ENCODE measurements at regions not wholly inside any gene's neighbourhood (a gene's known extent, or its start where the extent isn't known, plus 50 kb on each side); places are given as distances from the start of the nearest gene placed in this dataset.

DNA sequence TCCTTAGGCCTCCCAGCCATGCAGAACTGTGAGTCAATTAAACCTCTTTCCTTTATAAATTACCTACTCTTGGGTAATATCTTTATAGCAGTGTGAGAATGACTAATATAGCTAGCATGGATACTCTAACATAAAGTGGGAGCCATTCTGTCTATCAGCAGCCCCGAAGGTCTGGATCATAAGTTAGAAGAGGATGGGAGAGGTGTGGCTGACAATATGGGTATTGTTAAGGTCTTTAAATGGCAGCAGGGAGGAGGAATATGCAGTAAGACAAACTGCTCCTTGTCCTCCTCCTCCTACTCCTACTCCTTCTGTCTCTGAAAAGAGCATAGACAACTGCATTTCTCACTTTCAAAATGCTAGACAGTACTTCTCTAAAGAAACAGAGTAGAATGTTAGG lies 214.0 kb upstream of the C1orf87 start:
- ATAC-seq (no peak), DNase-seq (no peak)
- Histone ChIP-seq H3K27ac (no peak overlapping the region), H3K4me1 (no peaks in the 10 kb centered on the region), H3K9me3 (no peaks in the 10 kb centered on the region), H3K4me3 (no peak overlapping the region), H3K27me3 (no peaks in the 10 kb centered on the region), H3K36me3 (no peaks in the 10 kb centered on the region)
- TF ChIP-seq, protein P1, sequence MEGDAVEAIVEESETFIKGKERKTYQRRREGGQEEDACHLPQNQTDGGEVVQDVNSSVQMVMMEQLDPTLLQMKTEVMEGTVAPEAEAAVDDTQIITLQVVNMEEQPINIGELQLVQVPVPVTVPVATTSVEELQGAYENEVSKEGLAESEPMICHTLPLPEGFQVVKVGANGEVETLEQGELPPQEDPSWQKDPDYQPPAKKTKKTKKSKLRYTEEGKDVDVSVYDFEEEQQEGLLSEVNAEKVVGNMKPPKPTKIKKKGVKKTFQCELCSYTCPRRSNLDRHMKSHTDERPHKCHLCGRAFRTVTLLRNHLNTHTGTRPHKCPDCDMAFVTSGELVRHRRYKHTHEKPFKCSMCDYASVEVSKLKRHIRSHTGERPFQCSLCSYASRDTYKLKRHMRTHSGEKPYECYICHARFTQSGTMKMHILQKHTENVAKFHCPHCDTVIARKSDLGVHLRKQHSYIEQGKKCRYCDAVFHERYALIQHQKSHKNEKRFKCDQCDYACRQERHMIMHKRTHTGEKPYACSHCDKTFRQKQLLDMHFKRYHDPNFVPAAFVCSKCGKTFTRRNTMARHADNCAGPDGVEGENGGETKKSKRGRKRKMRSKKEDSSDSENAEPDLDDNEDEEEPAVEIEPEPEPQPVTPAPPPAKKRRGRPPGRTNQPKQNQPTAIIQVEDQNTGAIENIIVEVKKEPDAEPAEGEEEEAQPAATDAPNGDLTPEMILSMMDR (IDR thresholded peaks at IDR 0.05) = no peak
- intact Hi-C loops (cut with DNase I) = no loop called here

GRCh38 chr1:60283690-60284089 lies 210.1 kb upstream of the C1orf87 start:
- peaks cover 6% of the 10 kb centered on the region for H3K4me1 ChIP-seq
- no peak overlapping the region for H3K4me3 ChIP-seq
- TF ChIP-seq, protein P1 (IDR thresholded peaks at IDR 0.05) = no peak
- H3K36me3 ChIP-seq = no peaks in the 10 kb centered on the region
- no peak for DNase-seq
- intact Hi-C loops (cut with DNase I) = no loop called here
- no peak for ATAC-seq
- H3K27ac ChIP-seq = no peak overlapping the region
- no peaks in the 10 kb centered on the region for H3K9me3 ChIP-seq
- H3K27me3 ChIP-seq = no peaks in the 10 kb centered on the region

- Histone ChIP-seq H3K27ac (no peak overlapping the region), H3K36me3 (no peaks in the 10 kb centered on the region), H3K27me3 (no peaks in the 10 kb centered on the region), H3K4me3 (no peak overlapping the region), H3K9me3 (no peaks in the 10 kb centered on the region), H3K4me1 (peaks cover 6% of the 10 kb centered on the region)
- ATAC-seq (peak; percentile 94), DNase-seq (no peak)
- intact Hi-C loops (cut with DNase I) = no loop called here
- TF ChIP-seq, protein P1 (IDR thresholded peaks at IDR 0.05) = peak; percentile 80
Measured at GRCh38 chr1:60281360-60281932, 207.9 kb upstream of the C1orf87 start.

DNA sequence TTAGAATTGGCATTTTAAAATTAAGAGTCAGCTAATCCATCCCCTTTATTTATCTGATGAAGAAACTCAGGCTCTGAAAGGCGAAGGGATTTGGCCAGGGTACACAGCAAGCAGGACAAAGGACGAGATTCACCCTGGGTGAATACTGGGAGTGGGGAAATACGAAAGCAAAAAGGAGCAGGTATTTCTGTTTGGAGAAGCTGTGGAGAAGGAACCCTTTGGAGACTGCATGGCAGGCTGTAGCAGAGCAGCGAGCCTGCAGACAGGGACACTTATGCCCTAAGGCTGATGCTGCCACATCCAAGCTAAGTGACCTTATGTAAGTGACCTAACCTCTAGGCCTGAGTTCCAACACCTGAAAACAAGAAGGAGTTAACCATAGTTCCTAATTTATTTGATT lies 207.2 kb upstream of the C1orf87 start:
- DNase-seq (no peak), ATAC-seq (no peak)
- intact Hi-C loops (cut with DNase I) = no loop called here

DNA sequence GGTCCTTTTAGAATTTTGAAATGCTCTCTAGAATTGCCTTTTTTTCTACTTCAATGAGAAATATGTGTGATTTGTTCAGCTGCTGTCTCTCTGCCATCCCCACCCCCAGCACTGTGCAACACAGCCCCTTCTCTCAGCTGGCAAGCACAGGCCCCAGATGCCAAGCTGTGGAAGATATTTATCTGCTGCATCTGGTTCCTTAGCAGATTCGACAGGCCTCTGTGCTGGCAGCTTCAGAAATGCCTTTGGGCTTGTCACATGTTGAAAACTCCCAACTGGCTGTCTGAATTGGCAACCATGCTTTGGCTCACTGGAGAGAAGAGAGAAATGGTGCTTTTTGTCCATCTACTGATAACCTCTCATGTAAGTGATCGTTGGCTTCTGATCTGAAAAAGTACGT lies 206.7 kb upstream of the C1orf87 start:
- no peaks in the 10 kb centered on the region for H3K9me3 ChIP-seq
- no peak overlapping the region for H3K27ac ChIP-seq
- intact Hi-C loops (cut with DNase I) = no loop called here
- H3K27me3 ChIP-seq = no peaks in the 10 kb centered on the region
- no peaks in the 10 kb centered on the region for H3K36me3 ChIP-seq
- peaks cover 6% of the 10 kb centered on the region for H3K4me1 ChIP-seq
- DNase-seq (no peak), ATAC-seq (peak; percentile 44)
- no peak overlapping the region for H3K4me3 ChIP-seq
- TF ChIP-seq, protein P1 (IDR thresholded peaks at IDR 0.05) = no peak

More for the DNA sequence above, 207.2 kb upstream of the C1orf87 start:
- peaks cover 6% of the 10 kb centered on the region for H3K4me1 ChIP-seq
- no peaks in the 10 kb centered on the region for H3K9me3 ChIP-seq
- TF ChIP-seq, protein P1 (IDR thresholded peaks at IDR 0.05) = no peak
- no peaks in the 10 kb centered on the region for H3K27me3 ChIP-seq
- no peaks in the 10 kb centered on the region for H3K36me3 ChIP-seq
- H3K27ac ChIP-seq = no peak overlapping the region
- H3K4me3 ChIP-seq = no peak overlapping the region

DNA sequence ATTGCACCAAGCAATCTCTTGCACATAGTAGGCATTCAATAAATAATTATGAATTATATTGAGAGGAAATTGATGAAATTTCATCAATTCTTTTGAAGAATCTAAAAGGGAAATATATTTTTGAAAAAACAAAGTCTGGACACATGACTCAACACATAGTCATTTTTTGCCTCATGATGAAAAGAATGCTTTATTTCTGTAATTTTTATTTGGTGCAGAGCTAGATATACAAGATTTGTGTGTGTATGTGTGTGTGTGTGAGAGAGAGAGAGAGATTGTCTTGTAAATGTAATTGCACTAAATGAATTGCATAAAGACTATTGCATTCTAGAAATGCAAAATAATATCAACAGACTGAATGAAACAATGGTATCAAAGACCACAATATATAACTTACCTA lies 206.2 kb upstream of the C1orf87 start:
- H3K27me3 ChIP-seq = no peaks in the 10 kb centered on the region
- H3K9me3 ChIP-seq = no peaks in the 10 kb centered on the region
- no peak overlapping the region for H3K27ac ChIP-seq
- H3K4me1 ChIP-seq = peaks cover 6% of the 10 kb centered on the region
- DNase-seq (no peak), ATAC-seq (no peak)
- H3K36me3 ChIP-seq = no peaks in the 10 kb centered on the region
- intact Hi-C loops (cut with DNase I) = no loop called here
- TF ChIP-seq, protein P1 (IDR thresholded peaks at IDR 0.05) = no peak
- H3K4me3 ChIP-seq = no peak overlapping the region
